Natural killer cell (primary cell): ENCODE measurements at regions not wholly inside any gene's neighbourhood (a gene's known extent, or its start where the extent isn't known, plus 50 kb on each side); places are given as distances from the start of the nearest gene placed in this dataset.

Source experiments
- ATAC-seq, 3 donors: fragments of 150-1000 bp in 2 of 3; fragments of 200-7000 bp in 1 of 3; cut with Tn5 transposase; 1 replicate in 1 of 3; 2 replicates in 2 of 3; pipeline ENCODE4 v1.10.0; 2021; ENCODE audit warnings: mild to moderate bottlenecking in 2 of 3, moderate library complexity in 2 of 3
- DNase-seq, 2 donors: peaks; one replicate each; pipeline versions ENCODE4 v3.0.0 to v3.0.0-alpha.2; 2013 to 2021; ENCODE audit warnings: mixed read lengths in 1 of 2
- H3K27ac ChIP-seq: one replicate; pipeline ENCODE4 v1.5.1; 2013; ENCODE audit warnings: mild to moderate bottlenecking, low read length
- H3K27me3 ChIP-seq: one replicate; pipeline ENCODE4 v1.6.1; 2013; ENCODE audit warnings: low read length; ENCODE audit not compliant: control insufficient read depth, insufficient read depth
- H3K36me3 ChIP-seq: one replicate; pipeline ENCODE4 v1.6.1; 2013; ENCODE audit warnings: low read length; ENCODE audit not compliant: control insufficient read depth, insufficient read depth
- H3K4me1 ChIP-seq: one replicate; pipeline ENCODE4 v1.6.1; 2013; ENCODE audit warnings: low read length; ENCODE audit not compliant: control insufficient read depth, insufficient read depth
- H3K4me3 ChIP-seq: one replicate; pipeline ENCODE4 v1.5.1; 2013; ENCODE audit warnings: low read length
- H3K9me3 ChIP-seq: one replicate; pipeline ENCODE4 v1.6.1; 2013; ENCODE audit warnings: low read length; ENCODE audit not compliant: control insufficient read depth, insufficient read depth
- H3K27ac Mint-ChIP-seq, 2 donors: one replicate each; pipeline ENCODE4 v1.8.0; 2022; ENCODE audit warnings: mild to moderate bottlenecking in 2 of 2, mixed read lengths in 2 of 2, moderate library complexity in 1 of 2
- H3K27me3 Mint-ChIP-seq, 2 donors: one replicate each; pipeline ENCODE4 v1.8.0; 2022; ENCODE audit warnings: low read depth in 2 of 2, mixed read lengths in 2 of 2
- H3K36me3 Mint-ChIP-seq: one replicate; pipeline ENCODE4 v1.8.0; 2022; ENCODE audit warnings: mixed read lengths
- H3K4me1 Mint-ChIP-seq, 2 donors: one replicate each; pipeline ENCODE4 v1.8.0; 2022; ENCODE audit warnings: mixed read lengths in 2 of 2
- H3K4me3 Mint-ChIP-seq: one replicate; pipeline ENCODE4 v1.8.0; 2022; ENCODE audit warnings: mild to moderate bottlenecking, moderate library complexity, mixed read lengths
- H3K9me3 Mint-ChIP-seq, 2 donors: one replicate each; pipeline ENCODE4 v1.8.0; 2022; ENCODE audit warnings: mixed read lengths in 2 of 2
- CTCF ChIP-seq: fragments of 200-600 bp; IDR thresholded peaks from one replicate; pipeline ENCODE4 v1.8.0; 2022; ENCODE audit warnings: antibody characterized with exemption
- WGBS: methylation state at CpG from one replicate; pipeline ENCODE4 v1.1.7; 2013; ENCODE audit warnings: missing lambda C conversion rate; ENCODE audit not compliant: insufficient coverage; 5-methylcytosine and 5-hydroxymethylcytosine counted together
- intact Hi-C: fragments of 100-400 bp; cut with micrococcal nuclease; formaldehyde crosslinking; loops from one replicate; pipeline ENCODE4 v1.14.2; 2022

GRCh38 chr4:138894709-138895108 lies 120.9 kb upstream of the NOCT start:
- Histone ChIP-seq H3K36me3 (no peaks in the 10 kb centered on the region), H3K4me1 (no peaks in the 10 kb centered on the region), H3K9me3 (no peaks in the 10 kb centered on the region), H3K27me3 (no peaks in the 10 kb centered on the region), H3K4me3 (no peak overlapping the region), H3K27ac (no peak overlapping the region)
- Mint-ChIP-seq H3K9me3 (no peaks in the 10 kb centered on the region), H3K4me1 (no peaks in the 10 kb centered on the region), H3K27me3 (peaks cover 0 to 2% of the 10 kb centered on the region in 2 donors), H3K4me3 (no peak overlapping the region), H3K36me3 (no peaks in the 10 kb centered on the region), H3K27ac (no peak overlapping the region)
- WGBS: 83% methylated on average over 1 of the region's 1 CpG
- ATAC-seq: no peak
- DNase-seq: no peak
- intact Hi-C loops: no loop called here
- TF ChIP-seq CTCF: no peak

DNA sequence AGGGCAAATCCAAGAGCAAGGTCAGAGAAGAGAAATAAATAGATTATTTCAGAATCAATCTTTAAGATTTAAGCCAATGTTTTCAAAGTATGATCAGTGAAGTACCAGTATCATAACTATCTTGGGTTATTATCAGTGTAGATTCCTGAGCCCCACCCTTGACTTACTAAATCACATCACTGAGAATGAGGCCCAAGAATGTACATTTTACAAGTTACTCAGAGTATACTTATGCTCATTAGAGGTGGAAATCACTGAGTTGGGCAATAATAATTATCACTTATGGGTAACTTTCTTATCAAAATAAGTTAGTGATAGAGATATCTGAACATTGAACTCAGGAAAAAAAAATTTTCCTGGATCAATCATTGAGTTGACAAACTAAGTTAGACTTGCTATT lies 121.6 kb upstream of the NOCT start:
- H3K27me3 Mint-ChIP-seq: peaks cover 0 to 2% of the 10 kb centered on the region in 2 donors
- Histone ChIP-seq H3K9me3 (no peaks in the 10 kb centered on the region), H3K4me1 (no peaks in the 10 kb centered on the region), H3K27me3 (no peaks in the 10 kb centered on the region), H3K36me3 (no peaks in the 10 kb centered on the region), H3K4me3 (no peak overlapping the region), H3K27ac (no peak overlapping the region)
- no peaks in the 10 kb centered on the region for H3K4me1 Mint-ChIP-seq
- ATAC-seq (no peak), DNase-seq (no peak)
- no peak overlapping the region for H3K27ac Mint-ChIP-seq
- TF ChIP-seq CTCF: no peak
- intact Hi-C loops: no loop called here
- no peaks in the 10 kb centered on the region for H3K9me3 Mint-ChIP-seq
- H3K36me3 Mint-ChIP-seq: no peaks in the 10 kb centered on the region
- no peak overlapping the region for H3K4me3 Mint-ChIP-seq

- WGBS: 74% methylated on average over 12 of the region's 13 CpGs
- no peak for DNase-seq
Observed at GRCh38 chr4:138892483-138893407, 122.8 kb upstream of the NOCT start.

More at GRCh38 chr4:138892483-138893407, 122.8 kb upstream of the NOCT start:
- H3K27ac ChIP-seq: no peak overlapping the region
- TF ChIP-seq CTCF: no peak
- intact Hi-C loops: no loop called here
- ATAC-seq: no peak
- Mint-ChIP-seq H3K4me3 (no peak overlapping the region), H3K36me3 (no peaks in the 10 kb centered on the region), H3K27ac (no peak overlapping the region), H3K9me3 (no peaks in the 10 kb centered on the region), H3K27me3 (peaks cover 0 to 2% of the 10 kb centered on the region in 2 donors), H3K4me1 (no peaks in the 10 kb centered on the region)
- no peak overlapping the region for H3K4me3 ChIP-seq
- no peaks in the 10 kb centered on the region for H3K27me3 ChIP-seq
- no peaks in the 10 kb centered on the region for H3K4me1 ChIP-seq
- no peaks in the 10 kb centered on the region for H3K9me3 ChIP-seq
- no peaks in the 10 kb centered on the region for H3K36me3 ChIP-seq
